DMS114 treated with DMSO at 0.1 percent for 48 hours (cell line): ENCODE measurements at regions not wholly inside any gene's neighbourhood (a gene's known extent, or its start where the extent isn't known, plus 50 kb on each side); places are given as distances from the start of the nearest gene placed in this dataset.
"Not testable (repeated sequence)": the region's sequence is repeated elsewhere in the genome, so short reads cannot be mapped to it uniquely, and the experiment has no call there.

Experiments
- DNase-seq: peaks from one replicate; lab custom pipeline; 2025; ENCODE audit not compliant: unreplicated experiment; lab: John Stamatoyannopoulos, UW

DNA sequence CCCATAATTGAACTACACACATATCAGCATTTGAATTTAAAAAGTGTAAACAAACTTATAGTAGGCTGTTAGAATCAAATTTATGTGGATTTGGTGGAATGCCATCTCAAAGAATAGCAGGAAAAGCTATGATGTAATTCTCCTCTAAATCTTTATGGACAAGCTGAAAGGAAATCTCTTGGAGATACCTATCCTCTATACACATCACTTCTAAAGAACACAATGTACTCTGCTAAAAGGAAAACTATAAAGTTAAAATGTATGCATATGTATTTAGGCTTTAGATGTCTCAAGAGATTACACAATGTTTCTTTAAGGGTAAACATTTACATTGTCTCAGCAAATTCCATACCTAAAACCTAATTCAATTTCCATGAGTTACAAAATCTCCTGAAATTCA, 323.3 kb downstream of the CRPPA start:
- DNase-seq: no peak

DNA sequence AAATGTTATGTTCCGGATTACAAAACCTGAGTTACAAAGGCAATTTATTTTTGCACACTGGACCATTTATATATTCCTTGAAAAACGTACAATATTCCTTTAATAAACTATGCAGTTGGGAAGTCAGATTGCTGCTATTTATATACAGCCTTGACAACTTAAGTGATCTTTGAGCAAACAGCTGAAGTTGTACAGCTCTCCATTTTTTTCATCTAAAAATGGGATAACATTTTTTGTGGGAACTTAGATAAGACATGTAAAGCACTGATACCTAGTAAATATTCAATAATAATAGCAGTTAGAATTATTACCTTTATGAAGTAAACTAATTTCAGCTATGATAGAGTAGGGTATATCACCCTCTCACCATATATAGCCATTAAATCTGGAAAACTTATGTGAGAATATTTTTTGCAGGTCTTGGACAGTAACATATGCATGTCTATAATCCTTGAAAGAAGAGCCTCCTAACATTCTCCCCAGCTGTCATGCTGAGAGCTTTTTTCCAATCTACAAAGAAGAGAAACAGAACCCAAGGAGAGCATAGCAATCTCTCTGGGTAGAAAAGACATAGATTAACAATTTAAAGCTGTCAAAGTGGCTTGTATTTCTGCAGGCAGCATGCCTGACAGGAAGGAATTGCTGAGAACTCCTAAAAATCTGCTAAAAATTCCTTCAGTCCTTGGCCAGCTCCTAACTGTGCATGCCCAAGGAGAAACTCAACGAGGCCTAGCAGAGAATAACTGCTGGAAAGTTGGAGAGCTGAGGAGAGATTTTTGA, 326.0 kb downstream of the CRPPA start:
- no peak for DNase-seq

- no peak for DNase-seq
These were observed 326.7 kb downstream of the CRPPA start for GRCh38 chr7:16094651-16095050.

DNA sequence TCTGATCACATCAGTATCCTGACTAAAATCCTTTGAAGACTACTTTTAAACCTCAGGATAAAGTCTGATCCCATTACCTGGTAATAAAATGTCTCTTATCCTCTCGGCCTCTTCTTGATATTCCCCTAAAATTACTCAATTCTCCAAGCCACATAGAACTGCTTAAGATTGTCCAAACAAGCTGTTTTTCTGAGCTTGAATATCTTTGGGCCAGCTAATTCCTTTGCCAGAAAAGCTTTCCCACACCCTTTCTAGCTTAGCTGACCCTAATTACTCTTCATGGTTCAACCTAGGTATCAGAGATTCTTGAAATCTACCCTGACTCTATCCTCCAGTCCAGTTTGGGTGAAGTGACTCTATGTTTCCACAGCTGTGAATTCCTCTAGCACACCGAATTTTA, 328.6 kb downstream of the CRPPA start:
- DNase-seq: no peak

DNA sequence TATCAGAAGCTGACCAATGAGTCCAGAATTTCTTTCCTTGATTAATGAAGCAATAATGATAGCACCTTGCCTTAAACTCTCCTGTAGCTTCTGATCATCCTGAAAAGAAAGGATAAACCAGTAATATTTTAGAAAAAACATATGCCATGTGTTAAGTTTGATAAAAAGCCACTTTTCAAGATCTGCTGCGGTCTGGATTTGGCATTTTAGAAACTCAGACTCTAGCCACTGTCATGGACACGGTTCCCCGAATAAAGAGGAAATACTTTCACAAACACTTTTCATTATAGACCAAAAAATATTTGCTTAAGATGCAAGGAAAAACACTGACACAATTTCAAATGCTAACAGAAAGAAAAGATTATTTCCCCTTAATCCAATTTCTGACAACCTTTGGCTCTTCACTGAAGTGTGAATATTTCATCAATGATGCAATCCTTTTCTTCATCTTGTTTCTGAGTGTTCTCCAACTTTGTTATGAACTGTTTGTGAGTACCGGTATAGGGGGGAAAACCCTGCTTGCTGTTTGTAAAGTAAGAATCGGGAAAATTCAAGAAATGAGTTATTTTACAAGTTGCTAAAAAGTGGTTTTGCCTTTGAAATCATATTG, 329.5 kb downstream of the CRPPA start:
- DNase-seq: no peak

GRCh38 chr7:16089801-16090200, 331.5 kb downstream of the CRPPA start:
- DNase-seq: no peak

DNA sequence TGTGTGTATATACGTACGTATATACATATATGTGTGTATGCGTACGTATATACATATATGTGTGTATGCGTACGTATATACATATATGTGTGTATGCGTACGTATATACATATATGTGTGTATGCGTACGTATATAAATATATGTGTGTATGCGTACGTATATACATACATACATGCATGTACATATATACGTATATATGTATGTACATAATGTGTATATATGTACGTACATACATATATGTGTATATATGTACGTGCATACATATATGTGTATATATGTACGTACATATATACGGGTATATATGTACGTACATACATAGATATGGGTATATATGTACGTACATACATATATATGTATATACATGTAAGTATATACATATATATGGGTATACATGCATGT, 332.1 kb downstream of the CRPPA start:
- no peak for DNase-seq

DNA sequence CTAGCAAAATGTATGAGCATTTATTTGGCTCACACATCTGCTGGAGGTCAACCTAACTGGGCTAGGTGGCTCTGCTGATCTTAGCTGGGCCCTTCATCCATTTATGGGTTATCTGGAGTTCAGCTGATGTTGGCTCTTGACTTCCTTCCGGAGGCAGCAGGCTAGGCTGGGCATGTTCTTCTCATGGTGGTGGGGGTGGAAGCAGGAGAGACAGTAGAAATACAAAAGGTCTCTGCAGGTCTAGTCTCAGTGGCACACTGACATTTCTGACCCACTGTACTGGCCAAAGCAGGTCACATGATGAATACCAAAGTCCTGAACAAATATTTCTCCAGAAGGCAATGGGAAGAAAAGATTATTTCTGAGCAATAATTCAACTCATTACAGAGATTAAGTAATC, 334.6 kb downstream of the CRPPA start:
- no peak for DNase-seq

- not testable (repeated sequence) for DNase-seq
These were observed 335.6 kb downstream of the CRPPA start for GRCh38 chr7:16085780-16086179.

DNA sequence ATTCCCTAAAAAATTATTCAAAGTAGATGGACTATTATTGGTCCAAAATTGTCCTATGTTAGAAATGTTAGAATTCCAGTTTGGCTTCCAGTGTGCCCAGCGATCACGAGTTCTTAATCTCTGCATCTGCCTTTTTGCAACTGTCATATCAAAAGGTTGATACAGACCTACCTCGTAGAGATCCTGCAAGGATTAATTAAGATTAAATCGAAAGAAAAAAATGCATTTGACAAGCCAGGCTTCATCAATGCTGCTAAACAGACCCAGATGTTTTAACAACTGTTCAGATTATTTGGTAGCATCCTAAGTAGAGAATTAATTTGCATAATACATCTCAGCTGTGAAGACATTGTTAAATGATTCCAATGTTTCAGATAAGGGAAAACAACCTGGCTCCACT, 336.5 kb downstream of the CRPPA start:
- DNase-seq: no peak

DNA sequence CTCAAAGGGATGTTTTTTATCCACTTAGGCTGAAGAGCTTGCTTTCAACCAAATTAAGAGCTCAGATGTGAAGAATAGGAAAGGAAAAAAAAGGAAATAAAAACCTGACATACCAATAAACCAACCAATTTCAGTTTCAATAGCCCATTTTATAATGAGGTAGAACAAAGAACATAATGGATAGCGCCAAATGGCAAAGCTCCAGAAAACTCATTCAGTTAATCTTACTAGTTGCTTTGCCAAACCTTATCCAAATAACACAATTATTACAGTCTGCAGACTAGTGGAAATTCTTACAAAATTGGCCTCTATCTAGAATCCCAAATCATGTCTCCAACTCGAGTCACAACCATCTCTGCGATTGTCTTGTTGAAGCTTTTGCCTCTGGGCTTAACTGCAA, 337.0 kb downstream of the CRPPA start:
- no peak for DNase-seq

- DNase-seq: no peak
These were observed 337.4 kb downstream of the CRPPA start for GRCh38 chr7:16083931-16084330.

DNA sequence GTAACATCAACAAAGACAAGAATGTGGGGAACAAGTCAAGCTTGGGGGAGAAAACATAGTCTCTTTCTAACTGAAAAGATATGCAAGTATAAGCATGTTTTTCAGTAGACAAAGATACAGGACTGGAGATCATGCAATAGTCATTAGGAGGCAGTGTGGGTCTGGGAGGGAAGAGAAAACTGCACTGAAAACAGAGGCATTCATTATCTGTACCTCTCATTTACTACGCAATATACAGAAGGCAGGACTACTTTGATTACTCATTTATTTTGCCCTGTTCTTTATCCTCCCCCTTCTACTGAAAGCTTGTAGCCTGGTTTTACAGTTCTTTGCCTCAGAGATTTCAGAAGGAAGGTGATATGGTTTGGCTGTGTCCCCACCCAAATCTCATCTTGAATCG, 341.2 kb downstream of the CRPPA start:
- DNase-seq: no peak

DNA sequence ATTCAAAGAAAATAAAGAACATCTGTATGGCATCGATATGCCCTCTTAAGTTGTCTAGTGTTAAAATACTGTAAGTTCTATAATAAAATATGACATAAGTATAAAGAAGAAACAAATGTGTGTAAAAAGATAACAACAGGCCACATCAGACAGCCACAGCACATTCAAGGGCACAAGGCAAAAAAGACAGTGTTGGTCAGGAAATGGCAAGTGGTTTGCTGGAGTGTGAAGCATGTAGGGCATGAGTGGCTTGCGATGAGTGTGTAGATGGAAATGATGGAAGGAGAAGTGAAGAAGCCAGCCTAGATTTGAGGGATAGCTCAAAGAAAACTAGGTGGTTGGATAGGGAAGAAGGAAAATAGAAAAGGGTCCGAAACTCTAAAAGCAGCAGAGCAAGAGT, 341.6 kb downstream of the CRPPA start:
- DNase-seq: no peak

GRCh38 chr7:16078076-16078952, 343.0 kb downstream of the CRPPA start:
- DNase-seq: peak; percentile 63

GRCh38 chr7:16071246-16071857, 350.0 kb downstream of the CRPPA start:
- DNase-seq: peak; percentile 73

- DNase-seq: no peak
These were observed 350.5 kb downstream of the CRPPA start for GRCh38 chr7:16070806-16071205.

DNA sequence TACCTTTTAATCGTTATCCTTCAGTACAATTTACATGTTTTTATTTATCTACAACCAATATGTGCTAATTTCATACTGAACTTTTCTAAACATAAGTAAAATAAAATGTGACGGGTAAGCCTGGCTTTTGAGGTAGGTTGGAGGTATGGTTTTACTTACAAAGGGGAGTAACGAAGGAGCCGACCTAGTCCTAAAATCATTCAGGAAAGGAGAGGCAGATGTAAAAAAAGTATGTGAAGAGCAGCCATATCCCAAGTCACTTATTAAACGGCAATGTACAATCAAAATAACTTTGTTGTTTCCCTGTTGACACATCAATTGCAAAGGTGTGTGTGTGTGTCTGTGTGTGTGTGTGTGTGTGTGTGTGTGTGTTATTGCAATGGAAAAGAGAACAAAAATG, 351.3 kb downstream of the CRPPA start:
- no peak for DNase-seq

DNA sequence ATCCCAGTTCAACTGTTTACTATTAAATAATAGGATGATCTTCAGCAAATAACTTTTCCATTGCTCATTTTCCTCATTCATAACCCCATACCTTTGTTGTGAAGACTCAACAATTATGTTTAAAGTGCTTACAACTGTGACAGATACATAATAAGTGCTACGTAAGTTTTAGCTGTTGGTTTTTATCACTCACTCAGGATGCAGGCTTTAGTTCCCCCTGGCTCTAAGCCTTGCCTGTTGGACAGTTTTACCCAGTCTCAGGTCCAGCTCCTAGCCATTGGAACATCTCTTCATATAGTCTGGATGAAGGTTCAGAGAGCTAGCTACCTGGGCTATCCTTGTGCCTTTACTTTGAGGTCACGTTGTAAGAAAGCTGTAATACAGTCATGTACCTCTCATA, 353.2 kb downstream of the CRPPA start:
- DNase-seq: no peak

GRCh38 chr7:16067711-16068110, 353.6 kb downstream of the CRPPA start:
- DNase-seq: no peak

DNA sequence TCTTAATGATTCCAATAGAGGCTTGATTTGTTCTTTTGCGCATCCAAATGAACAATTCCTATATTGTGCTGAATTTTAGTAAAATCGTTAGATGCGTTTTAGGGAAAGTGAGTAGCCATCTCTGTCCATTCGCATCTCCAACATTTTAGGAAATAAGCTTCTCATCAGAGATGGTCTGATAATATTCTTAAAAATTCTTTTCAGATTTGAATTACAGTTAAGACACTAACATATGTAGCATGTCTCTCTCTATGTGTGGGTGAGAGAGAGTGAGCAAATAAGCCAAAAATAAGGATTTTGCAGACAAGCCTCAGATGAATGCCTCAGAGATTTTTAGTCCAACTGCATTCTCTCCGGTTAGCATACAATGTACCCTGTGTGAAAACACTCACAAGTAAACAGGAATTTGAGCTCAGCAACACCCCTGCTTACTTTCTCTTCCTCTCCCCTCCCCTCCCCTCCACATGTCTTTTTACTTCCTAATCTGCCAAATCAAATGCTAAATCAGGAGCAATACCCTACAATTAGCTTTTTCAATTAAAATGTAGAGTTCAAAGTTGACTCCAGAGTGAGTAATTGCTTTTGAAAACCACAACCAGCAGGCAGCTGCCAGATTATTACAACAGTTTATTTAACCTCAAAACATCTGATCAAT, 354.4 kb downstream of the CRPPA start:
- no peak for DNase-seq
